ENCODE measurements at regions not wholly inside any gene's neighbourhood (a gene's known extent, or its start where the extent isn't known, plus 50 kb on each side); places are given as distances from the start of the nearest gene placed in this dataset.

- TF ChIP-seq CTCF (IDR thresholded peaks at IDR 0.05) (no peak), POLR2AphosphoS5 (IDR thresholded peaks at IDR 0.05) (no peak), EP300 (IDR thresholded peaks at IDR 0.05; ENCODE audit: low read depth) (no peak), POLR2A (IDR thresholded peaks at IDR 0.05) (no peak)
These were observed 58.6 kb upstream of the VPREB1 start for GRCh38 chr22:22185844-22186499.
